HCT116 (cell line): ENCODE measurements at regions not wholly inside any gene's neighbourhood (a gene's known extent, or its start where the extent isn't known, plus 50 kb on each side); places are given as distances from the start of the nearest gene placed in this dataset.
"Not testable (repeated sequence)": the region's sequence is repeated elsewhere in the genome, so short reads cannot be mapped to it uniquely, and the experiment has no call there.

Experiments used
- CEBPB ChIP-seq: IDR thresholded peaks from 2 replicates; pipeline ENCODE4 v1.6.1; 2012; ENCODE audit warnings: low read depth
- ELF1 ChIP-seq: IDR thresholded peaks from 2 replicates; pipeline ENCODE4 v1.6.1; 2012; ENCODE audit warnings: low read depth, borderline replicate concordance
- EZH2 ChIP-seq: fragments of 200-600 bp; sonication (generic); IDR thresholded peaks from 2 replicates; pipeline ENCODE4 v1.6.1; 2017; ENCODE audit warnings: antibody characterized with exemption, mixed run types
- POLR2AphosphoS5 ChIP-seq: IDR thresholded peaks from 2 replicates; pipeline ENCODE4 v1.6.1; 2011; ENCODE audit warnings: mild to moderate bottlenecking, low read depth, low read length, moderate library complexity
- RAD21 ChIP-seq: IDR thresholded peaks from 2 replicates; pipeline ENCODE4 v1.6.1; 2012; ENCODE audit warnings: low read depth, mild to moderate bottlenecking
- SP1 ChIP-seq: IDR thresholded peaks from 2 replicates; pipeline ENCODE4 v1.6.1; 2012; ENCODE audit warnings: low read depth
- ZNF274 ChIP-seq: fragments of 200-500 bp; sonication (Bioruptor generic); IDR thresholded peaks from 2 replicates; pipeline ENCODE4 v1.6.1; 2014; ENCODE audit warnings: mild to moderate bottlenecking, low read depth, low read length, inconsistent platforms
- TF ChIP-seq, protein P1 (sequence below), 3 experiments: fragments of 200-600 bp in 1 of 3; sonication (generic) in 1 of 3; IDR thresholded peaks in 2 of 3; conservative IDR thresholded peaks in 1 of 3; 2 replicates each; pipeline ENCODE4 v1.5.1; 2012 to 2017; ENCODE audit warnings: low read depth in 2 of 3, low read length in 2 of 3, antibody characterized with exemption in 1 of 3, borderline replicate concordance in 1 of 3, control low read depth in 1 of 3, mild to moderate bottlenecking in 1 of 3, mixed read lengths in 1 of 3, mixed run types in 1 of 3, moderate library complexity in 1 of 3; ENCODE audit not compliant: insufficient read depth in 1 of 3
- TF ChIP-seq, protein P2 (sequence below): IDR thresholded peaks from 2 replicates; pipeline ENCODE4 v1.6.1; 2012

- TF ChIP-seq ELF1, CEBPB, ZNF274, SP1, POLR2AphosphoS5, RAD21, EZH2: not testable (repeated sequence)
- TF ChIP-seq, protein P1, sequence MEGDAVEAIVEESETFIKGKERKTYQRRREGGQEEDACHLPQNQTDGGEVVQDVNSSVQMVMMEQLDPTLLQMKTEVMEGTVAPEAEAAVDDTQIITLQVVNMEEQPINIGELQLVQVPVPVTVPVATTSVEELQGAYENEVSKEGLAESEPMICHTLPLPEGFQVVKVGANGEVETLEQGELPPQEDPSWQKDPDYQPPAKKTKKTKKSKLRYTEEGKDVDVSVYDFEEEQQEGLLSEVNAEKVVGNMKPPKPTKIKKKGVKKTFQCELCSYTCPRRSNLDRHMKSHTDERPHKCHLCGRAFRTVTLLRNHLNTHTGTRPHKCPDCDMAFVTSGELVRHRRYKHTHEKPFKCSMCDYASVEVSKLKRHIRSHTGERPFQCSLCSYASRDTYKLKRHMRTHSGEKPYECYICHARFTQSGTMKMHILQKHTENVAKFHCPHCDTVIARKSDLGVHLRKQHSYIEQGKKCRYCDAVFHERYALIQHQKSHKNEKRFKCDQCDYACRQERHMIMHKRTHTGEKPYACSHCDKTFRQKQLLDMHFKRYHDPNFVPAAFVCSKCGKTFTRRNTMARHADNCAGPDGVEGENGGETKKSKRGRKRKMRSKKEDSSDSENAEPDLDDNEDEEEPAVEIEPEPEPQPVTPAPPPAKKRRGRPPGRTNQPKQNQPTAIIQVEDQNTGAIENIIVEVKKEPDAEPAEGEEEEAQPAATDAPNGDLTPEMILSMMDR (IDR thresholded peaks at IDR 0.05 in 2 of 3, conservative IDR thresholded peaks at IDR 0.05 in 1 of 3; ENCODE audit: borderline replicate concordance in 1 of 3, insufficient read depth in 1 of 3, low read depth in 2 of 3, low read length in 2 of 3) = not testable (repeated sequence)
- TF ChIP-seq, protein P2, sequence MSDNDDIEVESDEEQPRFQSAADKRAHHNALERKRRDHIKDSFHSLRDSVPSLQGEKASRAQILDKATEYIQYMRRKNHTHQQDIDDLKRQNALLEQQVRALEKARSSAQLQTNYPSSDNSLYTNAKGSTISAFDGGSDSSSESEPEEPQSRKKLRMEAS = not testable (repeated sequence)
These were observed 597.8 kb downstream of the TTLL7 start for GRCh38 chr1:83401146-83401545.
